ENCODE measurements at regions not wholly inside any gene's neighbourhood (a gene's known extent, or its start where the extent isn't known, plus 50 kb on each side); places are given as distances from the start of the nearest gene placed in this dataset.

DNA sequence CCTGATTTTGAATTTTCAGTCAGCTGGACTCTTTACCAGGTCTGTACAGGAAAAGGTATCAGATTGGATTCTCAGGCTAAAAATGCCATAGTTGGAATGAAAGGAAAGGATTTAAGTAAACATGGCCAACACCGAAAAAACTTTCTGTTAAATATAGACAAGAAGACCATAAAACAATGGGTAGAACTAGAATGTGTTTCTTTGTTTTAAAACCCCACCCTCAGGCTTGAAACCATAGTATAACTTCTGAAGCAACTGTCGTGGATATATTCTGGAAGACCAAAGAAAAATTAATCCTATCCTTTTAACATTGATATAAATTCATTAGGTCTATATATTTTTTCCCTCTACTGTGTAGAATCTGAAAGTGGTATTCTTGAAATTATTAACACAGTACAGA lies 118.6 kb upstream of the HAPLN1 start:
- Histone ChIP-seq H3K27ac (no peak overlapping the region), H3K4me1 (ENCODE audit: low read depth, poor library complexity, severe bottlenecking) (peaks cover 7% of the 10 kb centered on the region), H4K20me1 (ENCODE audit: insufficient read depth) (no peaks in the 10 kb centered on the region), H3K4me3 (IDR thresholded peaks at IDR 0.05; ENCODE audit: insufficient read depth, low read depth, low read length) (no peak overlapping the region), H3K27me3 (ENCODE audit: insufficient read depth, low read depth) (no peaks in the 10 kb centered on the region), H3K79me2 (ENCODE audit: insufficient read depth, low read depth) (no peaks in the 10 kb centered on the region), H2AFZ (ENCODE audit: low read depth) (no peak overlapping the region), H3K36me3 (ENCODE audit: insufficient read depth) (no peaks in the 10 kb centered on the region), H3K4me2 (no peak overlapping the region), H3K9ac (no peak overlapping the region)
- TF ChIP-seq, protein P1, sequence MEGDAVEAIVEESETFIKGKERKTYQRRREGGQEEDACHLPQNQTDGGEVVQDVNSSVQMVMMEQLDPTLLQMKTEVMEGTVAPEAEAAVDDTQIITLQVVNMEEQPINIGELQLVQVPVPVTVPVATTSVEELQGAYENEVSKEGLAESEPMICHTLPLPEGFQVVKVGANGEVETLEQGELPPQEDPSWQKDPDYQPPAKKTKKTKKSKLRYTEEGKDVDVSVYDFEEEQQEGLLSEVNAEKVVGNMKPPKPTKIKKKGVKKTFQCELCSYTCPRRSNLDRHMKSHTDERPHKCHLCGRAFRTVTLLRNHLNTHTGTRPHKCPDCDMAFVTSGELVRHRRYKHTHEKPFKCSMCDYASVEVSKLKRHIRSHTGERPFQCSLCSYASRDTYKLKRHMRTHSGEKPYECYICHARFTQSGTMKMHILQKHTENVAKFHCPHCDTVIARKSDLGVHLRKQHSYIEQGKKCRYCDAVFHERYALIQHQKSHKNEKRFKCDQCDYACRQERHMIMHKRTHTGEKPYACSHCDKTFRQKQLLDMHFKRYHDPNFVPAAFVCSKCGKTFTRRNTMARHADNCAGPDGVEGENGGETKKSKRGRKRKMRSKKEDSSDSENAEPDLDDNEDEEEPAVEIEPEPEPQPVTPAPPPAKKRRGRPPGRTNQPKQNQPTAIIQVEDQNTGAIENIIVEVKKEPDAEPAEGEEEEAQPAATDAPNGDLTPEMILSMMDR (conservative IDR thresholded peaks at IDR 0.05; ENCODE audit: low read depth, low read length) = no peak

DNA sequence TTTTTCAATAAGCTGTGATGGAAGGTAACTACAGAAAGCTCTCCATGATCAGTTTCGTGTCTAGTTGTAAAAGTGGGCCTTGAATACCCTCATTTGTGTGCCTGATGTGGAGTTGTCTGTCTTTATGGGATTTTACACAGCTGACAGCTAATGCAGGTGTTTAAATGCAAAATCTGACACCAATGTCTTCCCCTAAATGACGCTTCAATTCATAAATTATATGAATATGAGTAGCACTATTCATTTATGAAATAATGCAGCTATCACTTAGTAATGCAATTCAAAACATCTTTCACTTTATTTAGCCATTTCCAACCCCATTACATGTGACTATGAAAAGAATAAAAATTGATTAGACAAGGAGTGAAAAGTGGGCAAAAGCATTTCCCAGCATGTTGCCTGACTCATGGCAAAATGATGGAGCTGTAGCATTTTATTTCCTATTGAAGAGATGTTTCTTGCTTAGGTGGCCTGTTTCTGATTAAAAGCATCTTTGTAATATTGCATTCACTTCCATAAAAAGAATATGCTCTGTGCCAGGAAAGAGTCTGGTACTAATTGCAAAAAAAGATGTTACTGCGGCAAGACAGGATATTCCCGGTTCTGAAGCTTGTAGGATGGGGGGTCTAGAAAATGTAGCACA lies 116.7 kb upstream of the HAPLN1 start:
- no peak overlapping the region for H2AFZ ChIP-seq (ENCODE audit: low read depth)
- no peak overlapping the region for H3K9ac ChIP-seq
- H3K4me2 ChIP-seq = no peak overlapping the region
- H3K27me3 ChIP-seq (ENCODE audit: insufficient read depth, low read depth) = no peaks in the 10 kb centered on the region
- H3K4me3 ChIP-seq (IDR thresholded peaks at IDR 0.05; ENCODE audit: insufficient read depth, low read depth, low read length) = no peak overlapping the region
- H3K27ac ChIP-seq = no peak overlapping the region
- TF ChIP-seq, protein P1 (conservative IDR thresholded peaks at IDR 0.05; ENCODE audit: low read depth, low read length) = no peak
- H3K36me3 ChIP-seq (ENCODE audit: insufficient read depth) = no peaks in the 10 kb centered on the region
- H3K4me1 ChIP-seq (ENCODE audit: low read depth, poor library complexity, severe bottlenecking) = no peaks in the 10 kb centered on the region
- H4K20me1 ChIP-seq (ENCODE audit: insufficient read depth) = no peaks in the 10 kb centered on the region
- H3K79me2 ChIP-seq (ENCODE audit: insufficient read depth, low read depth) = no peaks in the 10 kb centered on the region

DNA sequence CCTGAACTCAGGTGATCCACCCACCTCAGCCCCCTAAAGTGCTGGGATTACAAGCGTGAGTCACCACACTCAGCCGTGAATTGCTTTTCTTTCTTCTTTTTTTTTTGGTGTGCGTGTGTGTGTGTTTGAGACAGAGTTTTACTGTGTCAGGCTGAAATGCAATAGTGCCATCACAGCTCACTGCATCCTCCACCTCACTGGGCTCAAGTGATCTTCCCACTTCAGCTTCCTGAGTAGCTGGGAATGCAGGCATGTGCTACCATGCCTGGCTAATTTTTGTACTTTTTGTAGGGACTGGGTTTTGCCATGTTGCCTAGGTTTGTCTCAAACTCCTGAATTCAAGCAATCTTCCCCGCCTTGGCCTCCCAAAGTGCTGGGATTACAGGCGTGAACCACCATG lies 113.7 kb upstream of the HAPLN1 start:
- Histone ChIP-seq H4K20me1 (ENCODE audit: insufficient read depth) (no peaks in the 10 kb centered on the region), H3K4me2 (no peak overlapping the region), H3K4me3 (IDR thresholded peaks at IDR 0.05; ENCODE audit: insufficient read depth, low read depth, low read length) (no peak overlapping the region), H2AFZ (ENCODE audit: low read depth) (no peak overlapping the region), H3K27me3 (ENCODE audit: insufficient read depth, low read depth) (no peaks in the 10 kb centered on the region), H3K4me1 (ENCODE audit: low read depth, poor library complexity, severe bottlenecking) (no peaks in the 10 kb centered on the region), H3K9ac (no peak overlapping the region), H3K79me2 (ENCODE audit: insufficient read depth, low read depth) (no peaks in the 10 kb centered on the region), H3K27ac (no peak overlapping the region), H3K36me3 (ENCODE audit: insufficient read depth) (no peaks in the 10 kb centered on the region)
- TF ChIP-seq, protein P1 (conservative IDR thresholded peaks at IDR 0.05; ENCODE audit: low read depth, low read length) = no peak

DNA sequence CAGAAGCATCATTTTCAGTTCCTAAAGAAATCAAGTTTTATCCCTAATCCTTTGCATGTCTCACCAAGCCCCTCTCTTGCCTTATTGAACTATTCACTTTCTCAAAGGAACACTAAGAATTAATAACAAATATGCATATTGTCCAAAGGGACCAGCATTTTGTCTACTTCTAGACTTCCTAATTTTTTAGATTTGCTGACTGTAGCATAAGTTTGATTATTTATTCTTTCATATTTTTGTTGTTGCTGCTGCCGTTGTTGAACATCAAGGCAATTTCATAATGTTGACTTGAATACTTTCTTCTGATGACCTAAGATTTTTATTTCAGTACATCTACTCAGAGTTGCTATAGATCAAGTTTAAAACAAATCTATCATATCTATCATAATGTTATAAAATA lies 111.2 kb upstream of the HAPLN1 start:
- H3K27me3 ChIP-seq (ENCODE audit: insufficient read depth, low read depth) = no peaks in the 10 kb centered on the region
- H3K27ac ChIP-seq = no peak overlapping the region
- no peaks in the 10 kb centered on the region for H3K4me1 ChIP-seq (ENCODE audit: low read depth, poor library complexity, severe bottlenecking)
- H3K4me3 ChIP-seq (IDR thresholded peaks at IDR 0.05; ENCODE audit: insufficient read depth, low read depth, low read length) = no peak overlapping the region
- no peaks in the 10 kb centered on the region for H4K20me1 ChIP-seq (ENCODE audit: insufficient read depth)
- H3K36me3 ChIP-seq (ENCODE audit: insufficient read depth) = no peaks in the 10 kb centered on the region
- no peaks in the 10 kb centered on the region for H3K79me2 ChIP-seq (ENCODE audit: insufficient read depth, low read depth)
- TF ChIP-seq, protein P1 (conservative IDR thresholded peaks at IDR 0.05; ENCODE audit: low read depth, low read length) = no peak
- H3K4me2 ChIP-seq = no peak overlapping the region
- H3K9ac ChIP-seq = no peak overlapping the region
- H2AFZ ChIP-seq (ENCODE audit: low read depth) = no peak overlapping the region

All from KMS-11 (cell line).